IgD-negative memory B cell (primary cell): ENCODE measurements at regions not wholly inside any gene's neighbourhood (a gene's known extent, or its start where the extent isn't known, plus 50 kb on each side); places are given as distances from the start of the nearest gene placed in this dataset.
A peak's percentile ranks its signal among the peaks of the same experiment; 100 is the strongest.

Source experiments
- H3K27ac Mint-ChIP-seq, 3 donors: one replicate each; pipeline ENCODE4 v1.8.0; 2020 to 2022; ENCODE audit warnings: mild to moderate bottlenecking in 3 of 3, mixed read lengths in 3 of 3, moderate library complexity in 1 of 3
- H3K27me3 Mint-ChIP-seq: one replicate; pipeline ENCODE4 v1.8.0; 2021; ENCODE audit warnings: mixed read lengths
- H3K36me3 Mint-ChIP-seq: one replicate; pipeline ENCODE4 v1.8.0; 2020; ENCODE audit warnings: mild to moderate bottlenecking, mixed read lengths
- H3K4me1 Mint-ChIP-seq, 3 donors: one replicate each; pipeline ENCODE4 v1.8.0; 2020 to 2022; ENCODE audit warnings: mixed read lengths in 3 of 3, mild to moderate bottlenecking in 1 of 3
- H3K4me3 Mint-ChIP-seq, 4 donors: one replicate each; pipeline ENCODE4 v1.8.0; 2020 to 2022; ENCODE audit warnings: mild to moderate bottlenecking in 4 of 4, mixed read lengths in 4 of 4, moderate library complexity in 3 of 4
- H3K9me3 Mint-ChIP-seq, 3 donors: one replicate each; pipeline ENCODE4 v1.8.0; 2020 to 2021; ENCODE audit warnings: mixed read lengths in 3 of 3, mild to moderate bottlenecking in 1 of 3

DNA sequence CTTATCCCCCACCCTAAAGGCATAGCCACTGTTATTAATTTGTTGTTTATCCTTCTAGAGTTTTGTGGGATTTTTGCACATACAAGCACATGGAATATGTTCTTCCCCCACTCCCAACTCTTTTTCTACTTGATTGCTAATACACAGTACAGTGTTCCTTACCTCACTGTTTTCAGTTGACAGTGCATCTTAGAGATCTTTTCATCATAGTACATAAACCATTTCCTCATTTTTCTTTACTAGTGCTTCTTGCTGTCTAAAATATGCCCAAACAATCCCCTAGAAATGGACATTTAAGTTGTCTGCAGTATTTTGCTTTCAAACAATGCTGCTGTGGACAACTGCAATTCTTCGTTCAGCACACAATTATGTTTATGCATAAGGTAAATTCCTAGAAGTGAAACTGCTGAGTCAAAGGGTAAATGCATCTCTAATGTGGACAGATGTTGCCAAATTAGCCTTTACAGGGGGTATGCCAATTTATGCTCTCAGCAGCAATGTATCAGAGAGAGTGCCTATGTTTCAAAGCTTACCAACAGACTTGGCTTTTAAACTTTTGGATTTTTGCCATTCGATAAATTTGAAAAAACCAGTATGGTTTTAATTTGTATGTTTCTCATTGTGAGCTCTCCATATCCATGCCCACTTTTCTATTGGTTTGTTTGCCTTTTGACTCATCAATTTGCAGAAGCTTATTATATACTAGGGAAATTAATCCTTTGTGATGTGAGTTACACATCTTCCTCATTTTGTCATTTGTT, 132.6 kb downstream of the MRPS6 start:
- Mint-ChIP-seq H3K4me1 (peaks cover 13 to 18% (median 17%) of the 10 kb centered on the region in 3 donors), H3K36me3 (peaks cover 11% of the 10 kb centered on the region), H3K27me3 (peaks cover 17% of the 10 kb centered on the region), H3K4me3 (no peak overlapping the region), H3K27ac (peak overlapping the region in 1 of 3 donors; percentile 39), H3K9me3 (peaks cover 0 to 5% (median 4%) of the 10 kb centered on the region in 3 donors)

DNA sequence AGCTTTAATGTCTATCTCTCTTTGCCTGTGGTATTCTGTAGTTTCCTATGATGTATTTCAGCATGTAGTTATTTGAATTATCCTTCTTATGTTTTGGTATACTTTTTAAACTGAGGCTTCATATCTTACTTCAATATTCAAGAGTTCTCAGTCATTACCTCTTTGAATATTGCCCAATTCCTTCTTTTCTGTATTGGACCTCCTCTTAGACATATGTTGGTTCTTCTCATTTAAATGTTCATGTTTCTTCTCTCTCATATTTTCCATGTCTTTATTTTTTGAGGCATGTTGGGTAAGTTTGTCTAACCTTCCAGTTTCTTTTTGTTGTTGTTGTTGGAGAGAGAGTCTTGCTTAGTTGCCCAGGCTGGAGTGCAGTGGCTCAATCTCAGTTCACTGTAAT, 140.6 kb downstream of the MRPS6 start:
- Mint-ChIP-seq H3K27me3 (peaks cover 2% of the 10 kb centered on the region), H3K4me3 (no peak overlapping the region), H3K4me1 (no peaks in the 10 kb centered on the region), H3K36me3 (peaks cover 9% of the 10 kb centered on the region), H3K27ac (no peak overlapping the region), H3K9me3 (peaks cover 2 to 10% (median 6%) of the 10 kb centered on the region in 3 donors)

DNA sequence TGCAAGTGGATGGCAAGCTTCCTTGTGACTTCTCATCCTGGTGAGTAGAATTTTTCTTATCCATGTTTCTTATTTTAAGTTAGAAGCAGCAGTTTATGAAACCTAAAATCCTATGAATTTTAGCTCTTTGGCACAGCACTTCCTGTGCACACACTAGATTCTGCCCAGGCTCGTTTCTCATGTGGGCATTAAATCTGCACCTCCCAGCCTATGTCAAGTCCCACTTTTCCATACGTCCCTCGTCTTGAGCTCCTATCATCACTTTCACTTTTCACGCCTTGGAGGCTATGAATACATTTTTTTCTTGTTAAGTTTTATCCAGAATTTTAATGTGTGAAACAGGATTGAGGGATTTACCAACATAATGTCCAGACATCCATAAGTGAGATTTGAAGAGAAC, 142.1 kb downstream of the MRPS6 start:
- peaks cover 2 to 6% (median 3%) of the 10 kb centered on the region in 3 donors for H3K9me3 Mint-ChIP-seq
- H3K27ac Mint-ChIP-seq, result no peak overlapping the region
- H3K36me3 Mint-ChIP-seq, result peaks cover under 1% of the 10 kb centered on the region
- peaks cover 2% of the 10 kb centered on the region for H3K27me3 Mint-ChIP-seq
- no peak overlapping the region for H3K4me3 Mint-ChIP-seq
- H3K4me1 Mint-ChIP-seq, result no peaks in the 10 kb centered on the region

DNA sequence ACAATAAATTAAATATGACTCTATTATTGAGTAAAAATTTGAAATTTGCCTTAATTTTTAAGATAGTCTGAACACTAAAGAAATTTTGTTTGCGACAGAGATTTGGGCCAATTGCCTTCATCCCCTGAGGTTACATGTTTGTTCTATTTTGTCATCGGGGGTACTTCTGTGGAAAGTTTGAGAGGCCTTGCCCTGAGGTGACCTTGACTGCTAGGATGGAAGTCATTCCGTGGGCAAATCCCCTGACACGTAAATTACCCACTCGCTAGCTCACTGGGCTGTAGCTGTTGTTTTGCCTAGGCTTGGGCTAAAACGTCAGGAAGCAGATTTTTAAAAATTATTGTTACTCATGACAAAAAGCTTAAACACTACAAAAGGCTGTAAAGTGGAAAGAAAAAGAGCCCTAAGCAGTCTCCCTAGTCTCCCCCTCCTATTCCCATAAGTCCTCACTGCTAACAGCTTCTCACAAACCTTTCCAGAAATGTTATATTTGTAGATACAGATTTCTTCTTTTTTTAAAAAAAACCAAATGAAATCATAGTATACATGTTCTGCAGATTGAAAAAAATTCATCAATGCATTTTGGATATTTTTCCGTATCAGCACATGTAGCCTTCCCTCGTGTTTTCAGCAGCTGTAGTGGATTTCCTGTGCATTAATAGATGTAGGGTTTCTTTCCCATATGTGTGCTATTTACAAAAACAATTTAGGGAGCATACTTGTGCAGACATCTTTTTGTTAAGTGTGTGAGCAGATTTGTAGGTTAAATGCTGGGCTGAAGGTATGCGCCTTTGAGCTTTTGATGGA, 142.7 kb downstream of the MRPS6 start:
- no peaks in the 10 kb centered on the region for H3K36me3 Mint-ChIP-seq
- no peak overlapping the region for H3K4me3 Mint-ChIP-seq
- H3K9me3 Mint-ChIP-seq, result peaks cover 2 to 6% (median 2%) of the 10 kb centered on the region in 3 donors
- no peaks in the 10 kb centered on the region for H3K4me1 Mint-ChIP-seq
- peaks cover 2% of the 10 kb centered on the region for H3K27me3 Mint-ChIP-seq
- H3K27ac Mint-ChIP-seq, result no peak overlapping the region

DNA sequence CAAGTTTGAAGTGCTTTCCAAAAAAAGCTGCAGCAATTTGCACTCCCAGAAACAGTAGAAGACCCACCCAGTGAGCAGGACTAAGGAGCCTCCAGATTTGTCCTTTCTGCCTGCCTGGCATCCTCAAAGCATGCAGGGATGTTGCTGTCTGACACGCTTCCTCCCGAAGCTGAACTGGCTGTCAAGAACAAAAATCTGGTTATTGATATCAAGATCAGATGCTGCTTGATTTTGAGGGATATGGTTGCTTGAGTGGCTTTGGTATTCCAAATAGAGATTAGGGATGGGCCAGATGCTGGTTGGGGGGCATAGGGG, 143.3 kb downstream of the MRPS6 start:
- Mint-ChIP-seq H3K4me3 (no peak overlapping the region), H3K36me3 (no peaks in the 10 kb centered on the region), H3K4me1 (peaks cover 0 to 2% (median 0%) of the 10 kb centered on the region in 3 donors), H3K27me3 (no peaks in the 10 kb centered on the region), H3K27ac (no peak overlapping the region), H3K9me3 (peaks cover 2 to 6% (median 2%) of the 10 kb centered on the region in 3 donors)

DNA sequence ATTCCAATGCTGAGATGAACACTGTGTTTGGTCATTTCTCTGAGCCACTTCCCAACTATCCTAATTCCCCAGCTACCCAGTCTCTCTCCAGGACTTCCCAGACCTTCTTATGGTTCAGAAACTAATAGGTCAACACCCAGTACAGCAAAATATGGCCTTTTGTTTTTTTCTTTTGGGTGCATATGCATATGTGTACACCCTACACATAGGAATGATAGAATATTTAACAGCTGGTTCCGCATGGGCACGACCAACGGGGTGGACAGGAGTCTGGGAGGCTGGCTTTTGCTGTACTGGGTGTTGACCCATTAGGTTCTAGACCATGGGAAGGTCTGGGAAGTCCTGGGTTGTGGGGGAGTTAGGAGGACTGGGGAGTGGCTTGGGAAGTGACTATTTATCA, 143.9 kb downstream of the MRPS6 start:
- Mint-ChIP-seq H3K9me3 (peaks cover 2 to 6% (median 2%) of the 10 kb centered on the region in 3 donors), H3K36me3 (no peaks in the 10 kb centered on the region), H3K27me3 (no peaks in the 10 kb centered on the region), H3K4me1 (peaks cover 0 to 3% (median 0%) of the 10 kb centered on the region in 3 donors), H3K4me3 (no peak overlapping the region), H3K27ac (no peak overlapping the region)

DNA sequence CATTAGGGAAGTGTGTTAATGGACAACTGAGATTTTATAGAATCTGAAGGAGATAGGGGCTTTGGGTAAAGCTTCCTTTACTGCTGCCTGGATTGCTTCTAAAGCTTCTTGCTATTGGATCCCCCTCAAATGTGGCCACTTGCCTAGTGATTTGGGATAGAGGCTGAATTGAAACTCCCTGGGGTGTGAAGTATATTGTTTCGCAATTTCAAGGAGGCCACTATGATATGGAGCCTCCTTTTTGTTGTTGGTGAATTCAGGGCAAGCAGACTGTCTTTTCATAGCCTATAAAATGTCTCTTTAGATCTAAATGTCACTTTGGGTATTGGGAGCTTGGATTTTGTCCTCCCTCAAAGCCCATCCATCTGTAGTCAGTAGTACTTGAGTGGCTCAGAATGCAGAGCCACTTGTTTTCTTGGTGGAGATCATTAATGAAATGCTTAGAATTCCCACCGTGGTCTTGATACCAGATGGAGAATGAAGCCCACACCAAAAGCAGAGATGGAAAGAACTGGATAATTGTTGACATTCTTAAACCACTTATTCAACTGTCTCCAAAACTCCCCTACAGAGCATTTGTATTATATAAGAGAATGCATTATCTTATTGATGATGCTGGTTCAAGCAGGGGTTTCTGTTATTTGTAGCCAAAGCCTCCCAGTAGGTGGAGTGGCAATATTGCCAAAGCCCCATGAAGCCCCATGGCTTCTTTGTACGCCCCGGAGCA, 144.3 kb upstream of the KCNE2 start:
- H3K9me3 Mint-ChIP-seq, result peaks cover 0 to 4% (median 0%) of the 10 kb centered on the region in 3 donors
- H3K27me3 Mint-ChIP-seq, result no peaks in the 10 kb centered on the region
- no peak overlapping the region for H3K4me3 Mint-ChIP-seq
- H3K27ac Mint-ChIP-seq, result no peak overlapping the region
- H3K4me1 Mint-ChIP-seq, result peaks cover 0 to 3% (median 0%) of the 10 kb centered on the region in 3 donors
- no peaks in the 10 kb centered on the region for H3K36me3 Mint-ChIP-seq

DNA sequence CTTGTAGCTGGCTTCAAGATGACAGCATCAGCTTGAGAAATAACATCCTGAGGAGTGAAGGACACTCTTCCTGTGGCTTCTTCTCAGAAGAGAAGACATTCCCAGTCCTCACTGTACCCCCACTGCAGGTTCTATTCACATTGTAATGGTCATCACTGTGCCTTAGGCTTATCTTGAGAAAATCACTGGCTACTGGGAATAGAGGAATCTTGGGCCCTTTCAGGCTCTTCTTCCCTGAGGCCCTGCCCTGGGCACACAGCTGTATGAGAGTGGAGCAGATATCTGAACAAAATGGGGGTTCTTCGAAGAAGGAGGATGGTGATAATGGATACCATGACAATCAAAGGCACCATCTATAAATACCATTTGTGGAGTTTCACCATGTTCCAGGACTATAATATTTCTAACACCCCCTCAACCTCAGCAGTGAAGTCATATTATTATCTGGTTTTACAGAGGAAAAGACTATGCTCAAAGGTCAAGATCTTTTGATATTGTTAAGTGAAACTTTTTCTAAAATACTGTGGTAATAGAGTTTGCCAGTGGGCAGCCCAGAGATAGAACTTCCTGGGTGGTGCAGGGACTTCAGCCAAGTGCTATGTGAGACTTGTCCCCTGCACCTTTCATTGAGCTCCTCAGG, 143.1 kb upstream of the KCNE2 start:
- Mint-ChIP-seq H3K4me1 (peaks cover 0 to 3% (median 0%) of the 10 kb centered on the region in 3 donors), H3K9me3 (peaks cover 0 to 3% (median 0%) of the 10 kb centered on the region in 3 donors), H3K4me3 (peak overlapping the region in 1 of 4 donors; percentile 5), H3K36me3 (no peaks in the 10 kb centered on the region), H3K27me3 (no peaks in the 10 kb centered on the region), H3K27ac (no peak overlapping the region)

DNA sequence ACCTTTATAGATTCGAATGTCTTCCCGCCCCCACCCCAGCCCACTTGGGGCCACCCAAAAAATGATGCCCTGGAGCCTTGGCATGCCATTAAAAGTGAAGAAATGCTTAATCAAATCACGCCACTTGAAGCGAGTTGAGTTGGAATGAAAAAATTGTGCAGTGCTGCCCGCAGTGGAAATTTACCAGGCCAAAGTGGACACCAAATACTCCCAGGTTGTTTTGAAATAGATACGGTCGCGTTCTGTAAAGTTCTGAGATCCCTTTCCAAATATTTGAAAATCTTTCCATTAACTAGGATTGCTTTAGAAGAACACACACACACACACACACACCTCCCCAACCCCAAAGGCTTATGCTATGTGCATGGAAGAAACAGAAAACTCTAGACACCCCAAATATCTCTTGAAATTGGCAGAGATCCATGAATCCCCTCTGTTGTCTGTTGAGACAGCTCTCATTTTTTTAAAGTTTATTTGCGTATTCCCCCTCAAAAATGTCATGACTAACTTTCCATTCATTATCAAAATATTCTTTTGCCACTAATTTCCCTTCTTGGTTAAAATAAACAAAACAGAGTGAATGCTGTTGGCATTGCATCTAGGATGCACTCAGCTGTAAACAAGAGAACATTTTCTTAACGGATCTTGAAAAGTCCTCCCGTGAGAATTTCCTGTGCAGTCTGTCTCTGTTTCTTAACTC, 142.3 kb upstream of the KCNE2 start:
- H3K27me3 Mint-ChIP-seq, result no peaks in the 10 kb centered on the region
- H3K4me3 Mint-ChIP-seq, result no peak overlapping the region
- H3K36me3 Mint-ChIP-seq, result no peaks in the 10 kb centered on the region
- H3K4me1 Mint-ChIP-seq, result peaks cover 0 to 3% (median 0%) of the 10 kb centered on the region in 3 donors
- H3K9me3 Mint-ChIP-seq, result peaks cover 0 to 3% (median 0%) of the 10 kb centered on the region in 3 donors
- H3K27ac Mint-ChIP-seq, result no peak overlapping the region

DNA sequence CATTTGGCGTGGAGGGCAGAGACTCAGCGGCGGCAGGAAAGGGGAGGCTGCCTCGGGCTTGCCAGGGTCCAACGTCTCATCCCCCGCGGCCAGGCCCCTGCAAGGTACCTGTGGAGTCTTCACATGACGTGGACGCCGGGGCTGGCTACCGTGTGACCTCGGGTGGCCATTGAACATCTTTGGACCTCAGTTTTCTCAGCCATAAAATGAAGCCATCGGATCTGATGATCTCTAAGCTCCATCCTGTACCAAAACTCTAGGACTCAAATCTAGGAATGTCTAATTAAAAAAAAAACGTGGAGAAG, 141.8 kb upstream of the KCNE2 start:
- Mint-ChIP-seq H3K9me3 (peaks cover 0 to 3% (median 0%) of the 10 kb centered on the region in 3 donors), H3K27ac (no peak overlapping the region)

DNA sequence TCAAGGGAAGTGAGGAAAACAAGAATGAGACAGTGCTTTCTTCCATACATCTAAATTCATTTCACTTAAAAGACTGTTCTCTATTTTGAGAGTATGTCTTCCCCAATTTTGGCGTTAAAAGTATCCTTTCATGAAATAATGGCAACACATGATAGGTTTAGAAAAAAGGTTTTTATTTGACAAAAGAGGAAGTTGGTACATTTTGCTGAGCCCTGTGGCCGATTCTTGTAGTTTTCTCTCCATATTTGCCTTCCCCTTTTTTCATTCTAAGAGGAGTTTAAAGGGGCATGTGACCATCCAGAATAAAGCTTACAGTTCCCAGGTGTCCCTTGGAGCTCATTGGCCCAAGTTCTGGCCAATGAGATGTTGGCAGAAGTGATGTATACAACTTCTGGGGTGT, 140.4 kb upstream of the KCNE2 start:
- Mint-ChIP-seq H3K36me3 (no peaks in the 10 kb centered on the region), H3K27me3 (no peaks in the 10 kb centered on the region), H3K4me3 (no peak overlapping the region), H3K4me1 (peaks cover 0 to 3% (median 0%) of the 10 kb centered on the region in 3 donors), H3K9me3 (peaks cover 0 to 3% (median 0%) of the 10 kb centered on the region in 3 donors), H3K27ac (no peak overlapping the region)

More for the DNA sequence above, 141.8 kb upstream of the KCNE2 start:
- no peaks in the 10 kb centered on the region for H3K36me3 Mint-ChIP-seq
- peaks cover 0 to 3% (median 0%) of the 10 kb centered on the region in 3 donors for H3K4me1 Mint-ChIP-seq
- H3K4me3 Mint-ChIP-seq, result peak overlapping the region in 1 of 4 donors; percentile 4
- no peaks in the 10 kb centered on the region for H3K27me3 Mint-ChIP-seq

DNA sequence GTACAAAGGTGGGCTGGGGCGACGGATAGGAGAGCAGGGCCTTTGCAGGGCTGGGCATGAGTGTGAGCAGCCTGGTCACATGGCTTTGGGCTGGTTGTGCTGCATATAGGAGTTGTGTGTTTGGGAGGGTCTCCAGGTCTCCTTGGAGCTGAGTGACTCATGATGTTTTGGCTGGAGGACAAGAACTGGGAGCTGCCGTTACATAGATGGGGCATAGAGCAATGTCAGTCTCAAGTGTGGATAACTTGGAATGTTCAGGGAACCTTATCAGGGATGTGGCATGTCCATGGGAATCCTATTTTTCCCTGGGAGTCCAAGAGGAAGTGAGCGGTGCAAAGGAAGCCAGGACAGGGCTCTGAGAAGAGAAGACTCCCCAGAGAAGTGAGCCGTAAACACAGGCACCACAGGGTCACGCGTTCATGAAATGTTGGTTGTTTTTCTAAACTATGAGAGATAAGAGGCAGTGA, 136.4 kb upstream of the KCNE2 start:
- Mint-ChIP-seq H3K4me3 (no peak overlapping the region), H3K9me3 (peaks cover 0 to 7% (median 0%) of the 10 kb centered on the region in 3 donors), H3K36me3 (no peaks in the 10 kb centered on the region), H3K27ac (no peak overlapping the region), H3K27me3 (no peaks in the 10 kb centered on the region), H3K4me1 (no peaks in the 10 kb centered on the region)

DNA sequence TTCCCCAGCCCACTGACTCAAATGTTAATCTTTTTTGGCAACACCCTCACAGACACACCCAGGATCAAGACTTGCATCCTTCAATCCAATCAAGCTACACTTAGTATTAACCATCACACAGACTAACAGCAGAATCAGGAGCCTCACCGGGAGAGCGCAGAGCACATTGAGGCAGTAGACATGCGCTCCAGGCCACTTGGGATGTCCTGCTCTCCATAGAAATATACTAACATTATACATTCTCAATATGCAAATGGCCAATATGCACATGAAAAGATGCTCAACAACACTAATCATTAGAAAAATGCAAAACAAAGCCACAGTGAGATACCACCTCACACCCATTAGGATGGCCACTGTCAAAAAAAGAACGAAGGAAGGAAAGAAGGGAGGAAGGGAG, 135.0 kb upstream of the KCNE2 start:
- no peak overlapping the region for H3K4me3 Mint-ChIP-seq
- peak overlapping the region in 1 of 3 donors; percentile 63 for H3K27ac Mint-ChIP-seq
- H3K4me1 Mint-ChIP-seq, result peaks cover 0 to under 1% (median 0%) of the 10 kb centered on the region in 3 donors
- H3K27me3 Mint-ChIP-seq, result no peaks in the 10 kb centered on the region
- H3K36me3 Mint-ChIP-seq, result peaks cover 4% of the 10 kb centered on the region
- H3K9me3 Mint-ChIP-seq, result peaks cover 0 to 7% (median 0%) of the 10 kb centered on the region in 3 donors

DNA sequence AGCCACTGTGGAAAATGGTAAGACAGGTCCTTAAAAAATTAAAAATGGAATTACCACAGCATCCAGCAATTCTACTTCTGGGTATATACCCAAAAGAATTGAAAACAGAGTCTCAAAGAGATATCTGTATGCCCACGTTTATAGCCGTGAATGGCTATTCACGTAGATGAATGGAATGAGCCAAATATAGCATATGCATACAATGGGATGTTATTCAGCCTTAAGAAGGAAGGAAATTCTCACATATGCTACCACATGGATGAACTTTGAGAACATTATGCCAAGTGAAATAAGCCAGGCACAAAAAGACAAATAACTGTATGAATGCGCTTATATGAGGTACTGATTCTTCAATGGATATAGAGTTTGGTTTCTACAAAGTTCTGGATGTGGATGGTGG, 134.5 kb upstream of the KCNE2 start:
- peaks cover 6% of the 10 kb centered on the region for H3K36me3 Mint-ChIP-seq
- no peaks in the 10 kb centered on the region for H3K27me3 Mint-ChIP-seq
- H3K27ac Mint-ChIP-seq, result no peak overlapping the region
- no peak overlapping the region for H3K4me3 Mint-ChIP-seq
- H3K9me3 Mint-ChIP-seq, result peaks cover 0 to 5% (median 0%) of the 10 kb centered on the region in 3 donors
- peaks cover 0 to 2% (median 0%) of the 10 kb centered on the region in 3 donors for H3K4me1 Mint-ChIP-seq
